ENCODE measurements at regions not wholly inside any gene's neighbourhood (a gene's known extent, or its start where the extent isn't known, plus 50 kb on each side); places are given as distances from the start of the nearest gene placed in this dataset.
"Not testable (repeated sequence)": the region's sequence is repeated elsewhere in the genome, so short reads cannot be mapped to it uniquely, and the experiment has no call there.

DNA sequence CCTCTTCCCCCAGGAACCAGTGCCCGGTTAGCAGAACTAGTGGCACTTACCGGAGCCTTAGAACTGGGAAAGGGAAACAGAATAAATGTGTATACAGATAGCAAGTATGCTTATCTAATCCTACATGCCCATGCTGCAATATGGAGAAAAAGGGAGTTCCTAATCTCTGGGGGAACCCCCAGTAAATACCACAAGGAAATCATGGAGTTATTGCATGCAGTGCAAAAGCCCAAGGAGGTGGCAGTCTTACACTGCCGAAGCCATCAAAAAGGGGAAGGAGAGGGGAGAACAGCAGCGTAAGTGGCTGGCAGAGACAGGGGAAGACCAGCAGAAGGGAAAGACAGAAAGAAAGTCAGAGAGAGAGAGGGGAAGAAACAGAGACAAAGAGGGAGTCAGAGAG lies 556.7 kb upstream of the SPRY2 start:
- DNase-seq = not testable (repeated sequence)

DNA sequence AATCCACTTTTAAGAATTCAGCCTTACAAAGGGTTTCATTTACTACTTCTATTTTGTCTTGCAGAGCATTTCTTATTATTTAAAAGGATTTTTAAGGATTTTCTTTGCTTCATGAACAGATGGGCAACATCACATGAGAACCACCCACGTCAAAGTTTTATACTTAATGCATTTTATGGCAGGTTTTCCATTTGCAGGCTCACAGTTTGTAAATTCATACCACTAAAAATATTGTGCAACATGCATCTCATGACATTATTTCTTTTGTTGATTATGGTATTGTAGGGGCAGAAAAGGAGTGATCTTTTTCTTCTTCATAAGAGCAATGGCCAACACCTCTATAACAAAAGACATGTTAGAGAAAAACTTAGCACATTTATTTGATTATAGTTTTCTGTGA lies 554.0 kb upstream of the SPRY2 start:
- DNase-seq = no peak

DNA sequence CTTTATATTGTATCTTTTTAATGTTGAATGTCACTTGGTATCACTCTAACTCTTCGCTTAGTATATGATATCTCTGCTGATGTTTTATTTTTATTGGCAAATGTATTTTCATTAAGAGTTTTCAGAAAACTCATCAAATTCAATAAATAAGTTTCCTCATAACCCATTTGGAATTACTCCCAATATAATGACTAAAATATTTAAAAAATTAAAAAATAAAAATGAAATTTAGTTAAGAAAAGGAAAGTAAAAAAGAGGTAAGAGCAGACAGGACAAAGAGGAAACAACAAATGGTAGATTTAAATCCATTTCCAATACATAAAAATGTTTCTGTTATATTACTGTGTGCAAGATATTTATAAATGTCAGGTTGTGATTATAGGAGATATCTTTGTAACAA lies 548.9 kb upstream of the SPRY2 start:
- DNase-seq = no peak

DNA sequence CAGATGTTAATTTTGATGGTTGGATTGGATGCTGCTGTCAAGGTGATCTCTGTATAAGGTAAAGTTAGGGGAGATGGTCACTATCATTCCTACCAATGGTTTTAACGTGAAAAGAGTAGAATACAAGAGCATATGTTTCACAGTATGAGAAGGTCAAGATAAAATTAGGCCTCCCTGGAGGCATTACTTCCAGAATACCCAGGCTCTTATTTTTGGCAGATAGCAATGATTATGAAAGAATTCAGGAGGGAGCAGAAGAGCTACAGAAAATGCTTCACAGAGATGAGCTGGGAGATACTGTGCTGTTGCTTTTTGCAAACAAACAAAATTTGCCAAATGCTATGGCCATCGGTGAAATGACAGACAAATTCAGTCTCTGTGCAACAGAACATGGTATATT lies 547.5 kb upstream of the SPRY2 start:
- DNase-seq = no peak

DNA sequence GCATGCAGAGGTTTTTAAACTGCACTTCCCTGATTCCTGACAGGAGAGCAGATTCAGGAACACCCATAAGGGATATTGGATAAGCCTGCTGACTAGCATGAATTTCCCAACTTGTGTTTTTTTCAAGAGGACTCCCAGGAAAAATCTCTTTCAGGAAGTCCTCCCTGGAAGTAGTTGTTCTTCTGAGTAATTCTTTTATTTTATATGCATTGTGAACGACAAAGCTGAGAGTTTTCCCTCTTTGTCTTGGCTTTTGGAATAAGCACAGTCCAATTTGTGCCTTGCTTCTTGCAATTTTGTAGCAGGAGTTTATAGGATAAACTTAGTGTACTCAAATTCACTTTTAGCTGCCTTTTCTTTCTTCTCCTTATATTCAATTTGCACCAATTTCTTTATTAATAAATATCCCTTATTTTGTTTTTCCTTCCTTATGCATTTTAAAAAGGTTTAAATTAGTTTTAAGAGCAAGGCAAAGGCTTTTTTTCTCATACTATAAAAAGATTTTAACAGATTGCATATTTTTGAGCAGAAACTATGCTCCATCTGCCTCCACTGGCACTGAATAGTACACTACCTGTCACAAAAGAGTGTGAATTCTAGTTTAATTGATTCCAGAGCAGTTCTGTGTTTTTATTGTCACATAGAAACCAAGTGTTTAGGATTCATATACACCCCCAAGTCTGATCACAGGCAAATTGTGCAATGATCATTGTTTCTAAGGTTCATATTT lies 543.3 kb upstream of the SPRY2 start:
- peak; percentile 14 for DNase-seq

DNA sequence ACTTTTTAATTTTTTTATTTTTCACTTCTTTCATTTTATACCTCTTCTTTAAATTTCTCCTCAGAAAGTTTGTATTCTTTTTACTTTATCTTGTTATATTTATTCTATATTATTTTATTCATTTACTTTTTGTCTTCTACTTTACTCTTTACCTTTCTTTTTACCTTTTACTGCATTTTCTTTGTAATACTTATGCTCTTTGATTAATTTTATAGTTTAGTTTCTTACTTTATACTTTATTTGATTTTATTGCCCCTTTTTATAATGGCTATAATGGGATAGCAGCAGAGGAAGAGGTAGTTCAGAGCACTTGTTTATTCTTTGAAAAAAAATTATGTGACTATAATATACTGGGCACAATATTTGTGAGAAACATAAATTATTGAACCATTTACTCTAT lies 542.6 kb upstream of the SPRY2 start:
- DNase-seq = no peak

DNA sequence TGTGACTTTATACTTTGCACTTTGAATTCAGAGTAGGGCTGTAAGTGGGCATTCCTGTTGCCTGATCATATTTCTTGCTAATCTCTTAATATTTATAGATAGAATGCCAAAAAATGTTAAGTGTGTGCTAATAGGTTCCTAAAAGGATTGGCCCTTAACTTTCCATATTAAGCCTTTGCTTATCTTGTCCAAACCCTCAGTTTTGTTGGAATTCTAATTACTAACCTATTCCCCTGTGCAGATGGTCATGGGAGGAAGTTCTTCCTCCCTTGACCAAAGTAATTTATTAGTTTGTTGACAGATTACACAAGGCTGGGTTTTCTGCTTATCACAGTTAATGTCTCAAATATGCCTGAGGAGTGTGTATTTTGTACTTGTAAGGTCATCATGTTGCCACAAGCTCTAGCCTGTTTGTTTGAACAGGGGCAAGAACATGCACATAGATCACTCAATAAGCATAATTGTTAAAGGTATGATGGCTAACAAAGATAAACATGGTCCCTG lies 541.1 kb upstream of the SPRY2 start:
- DNase-seq = peak; percentile 86

DNA sequence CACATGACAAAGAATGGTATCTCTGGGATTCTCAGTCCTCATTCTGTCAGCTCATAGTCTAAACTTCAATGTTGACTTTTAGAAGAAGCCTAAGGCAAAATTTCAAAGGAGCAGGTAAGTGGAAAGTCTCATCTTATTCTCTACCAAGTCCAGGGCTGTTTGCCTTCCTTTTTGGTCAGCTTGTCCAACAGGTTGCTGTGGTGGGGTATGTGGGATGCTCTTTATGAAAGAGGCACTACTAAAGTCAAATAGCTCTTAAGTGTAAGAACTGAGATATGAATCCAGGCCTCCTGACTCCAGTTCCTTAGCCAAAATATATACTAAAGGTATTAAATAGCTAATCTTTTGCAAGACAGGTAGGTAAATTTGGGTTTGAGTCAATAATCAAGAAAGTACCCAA lies 540.6 kb upstream of the SPRY2 start:
- peak; percentile 14 for DNase-seq

DNA sequence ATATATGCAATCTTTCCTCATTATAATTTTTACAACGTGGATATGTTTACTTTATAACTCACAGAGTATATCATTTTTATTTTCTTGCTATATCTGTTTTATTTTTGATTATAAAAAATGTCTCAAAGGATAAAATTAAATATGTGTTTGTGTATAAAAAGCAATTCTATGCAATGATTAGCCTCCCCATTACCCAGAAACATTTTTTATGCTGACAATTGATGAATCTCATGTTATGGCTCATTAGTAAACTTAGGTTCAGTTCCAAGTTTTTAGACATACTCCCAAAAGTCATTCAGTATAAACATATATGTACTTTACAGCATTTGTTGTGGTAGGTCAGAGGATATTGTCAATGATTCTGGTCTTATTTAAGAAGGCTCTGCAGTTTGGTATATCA lies 540.1 kb upstream of the SPRY2 start:
- DNase-seq = no peak

DNA sequence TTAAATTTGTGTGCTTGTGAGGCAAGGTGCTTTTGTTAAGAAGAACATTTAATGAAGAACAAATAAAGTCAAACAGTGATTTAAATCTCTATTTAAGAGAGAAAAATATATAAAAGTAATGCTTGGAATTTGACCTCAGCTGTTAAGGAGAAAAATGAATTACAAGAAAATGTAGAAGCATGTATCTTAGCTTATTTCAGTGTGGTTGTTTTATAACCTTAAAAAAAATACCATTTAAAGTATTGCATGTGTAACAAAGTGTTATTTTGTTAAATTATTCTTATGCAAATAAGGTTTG lies 537.0 kb upstream of the SPRY2 start:
- no peak for DNase-seq

DNA sequence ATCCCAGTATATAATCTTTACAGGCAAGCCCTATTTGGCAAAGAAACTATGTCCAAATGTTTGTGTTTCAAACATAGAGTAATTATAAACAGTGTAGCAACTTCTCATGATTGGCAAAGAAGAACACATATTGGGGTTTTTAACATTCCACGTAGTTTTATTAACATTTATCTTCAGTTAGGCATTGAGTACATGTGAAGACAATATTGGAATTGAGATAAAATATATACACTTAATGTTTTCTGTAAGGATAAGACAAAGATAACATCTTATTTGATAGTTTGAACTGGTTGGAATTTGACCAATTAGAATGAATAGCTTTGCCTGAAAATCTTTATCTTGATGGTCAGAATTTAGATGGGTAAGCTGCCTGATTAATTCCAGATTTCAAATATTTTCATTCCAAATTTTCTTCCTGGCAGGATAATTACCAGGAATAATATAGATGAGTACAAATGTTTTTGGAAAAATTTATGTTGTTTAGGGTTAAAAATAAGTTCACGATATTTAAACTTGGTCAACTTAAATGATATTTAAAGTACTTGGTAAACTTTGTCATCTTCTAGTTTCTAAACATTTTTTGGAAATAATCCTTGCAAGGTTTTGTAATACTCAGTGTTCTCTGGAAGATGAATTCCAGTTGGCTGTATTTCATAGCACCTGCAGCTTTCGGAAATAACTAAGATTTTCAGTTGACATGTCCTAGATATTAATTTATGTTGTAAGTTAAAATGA lies 536.5 kb upstream of the SPRY2 start:
- DNase-seq = no peak

DNA sequence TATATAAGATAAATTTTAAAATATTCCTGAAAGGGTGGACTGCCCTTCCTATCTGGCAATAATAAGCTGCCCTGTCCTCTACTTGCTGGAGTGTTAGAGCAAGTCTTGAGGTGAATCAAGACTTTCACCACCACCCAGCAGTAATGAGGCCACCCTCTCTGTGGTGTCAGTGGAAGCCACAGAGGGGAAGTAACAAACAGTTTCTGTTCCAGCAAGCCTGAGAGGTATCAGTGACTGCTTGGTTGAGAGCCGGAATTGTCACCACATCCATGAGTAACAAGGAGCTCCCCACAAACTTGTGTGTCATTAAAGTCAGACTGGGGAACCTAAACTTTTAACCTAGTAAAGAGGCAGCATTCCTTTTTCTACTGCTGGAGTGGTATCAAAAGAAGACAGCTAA lies 532.7 kb upstream of the SPRY2 start:
- DNase-seq = no peak

DNA sequence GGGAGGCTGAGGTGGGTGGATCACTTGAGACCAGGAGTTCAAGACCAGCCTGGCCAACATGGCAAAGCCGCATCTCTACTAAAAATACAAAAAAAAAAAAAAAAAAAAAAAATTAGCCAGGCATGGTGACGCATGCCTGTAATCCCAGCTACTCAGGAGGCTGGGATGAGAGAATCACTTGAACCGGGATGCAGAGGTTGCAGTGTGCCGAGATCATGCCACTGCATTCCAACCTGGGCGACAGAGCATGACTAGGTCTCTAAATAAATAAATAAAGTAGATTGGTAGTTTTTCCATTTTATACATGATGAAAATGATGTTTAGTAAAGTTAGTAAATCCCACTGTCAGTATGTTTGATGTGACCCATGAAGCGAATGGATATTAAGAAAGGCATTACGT lies 531.0 kb upstream of the SPRY2 start:
- not testable (repeated sequence) for DNase-seq

DNA sequence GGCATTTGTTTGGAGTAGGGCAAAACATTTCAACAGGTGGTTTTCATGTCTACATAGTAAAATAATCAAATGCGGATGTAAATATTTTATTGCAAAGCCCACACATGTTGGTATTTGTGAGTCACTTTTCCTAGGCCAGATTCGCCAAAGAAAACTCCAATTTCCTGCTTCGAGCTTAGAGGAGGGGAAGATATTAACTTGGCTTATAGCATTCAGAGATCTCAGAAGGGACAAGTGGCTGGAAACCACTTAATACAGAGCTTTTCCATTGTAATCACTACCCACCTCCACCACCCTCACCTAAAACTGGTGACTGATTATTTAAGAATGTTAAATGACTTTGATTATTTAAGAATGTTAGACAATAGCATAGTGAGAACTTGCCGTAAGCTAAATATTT lies 530.6 kb upstream of the SPRY2 start:
- no peak for DNase-seq

DNA sequence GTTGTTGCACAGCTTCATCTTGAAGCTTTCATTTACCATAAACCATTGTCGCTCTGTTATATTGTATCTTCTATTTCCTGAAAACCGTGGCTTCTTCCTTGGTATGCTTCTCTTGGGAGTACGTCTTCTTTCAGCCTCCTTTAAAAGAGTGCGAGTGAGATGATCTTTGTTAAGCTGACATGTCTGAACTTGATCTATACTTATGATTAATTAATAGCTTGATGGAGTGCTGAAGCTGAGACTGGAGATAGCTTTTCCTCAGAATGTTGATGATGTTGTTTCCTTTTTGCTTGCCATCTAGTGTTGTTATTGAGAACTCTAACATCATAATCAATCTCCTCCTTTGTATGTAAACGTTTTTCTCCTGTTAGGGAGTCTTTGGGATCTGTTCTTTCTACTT lies 529.3 kb upstream of the SPRY2 start:
- DNase-seq = no peak

DNA sequence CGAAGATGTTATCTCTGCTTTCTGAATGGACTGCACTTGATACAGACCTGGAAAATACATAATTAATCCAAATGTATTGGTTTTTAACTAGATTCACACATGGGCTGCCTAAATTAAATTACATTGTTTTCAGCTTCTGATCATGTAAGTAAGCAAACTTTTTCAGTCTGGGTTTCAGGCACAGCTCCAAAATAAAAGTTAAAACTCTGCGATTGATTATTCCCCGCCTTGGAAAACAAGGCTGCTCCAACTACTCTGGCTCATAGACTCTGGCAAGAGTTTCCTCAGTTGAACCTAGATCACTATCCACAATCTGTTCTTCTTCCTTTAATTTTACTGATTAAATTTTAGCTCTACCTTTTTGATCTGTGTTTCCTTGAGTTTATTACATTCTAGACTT lies 526.0 kb upstream of the SPRY2 start:
- DNase-seq = no peak

DNA sequence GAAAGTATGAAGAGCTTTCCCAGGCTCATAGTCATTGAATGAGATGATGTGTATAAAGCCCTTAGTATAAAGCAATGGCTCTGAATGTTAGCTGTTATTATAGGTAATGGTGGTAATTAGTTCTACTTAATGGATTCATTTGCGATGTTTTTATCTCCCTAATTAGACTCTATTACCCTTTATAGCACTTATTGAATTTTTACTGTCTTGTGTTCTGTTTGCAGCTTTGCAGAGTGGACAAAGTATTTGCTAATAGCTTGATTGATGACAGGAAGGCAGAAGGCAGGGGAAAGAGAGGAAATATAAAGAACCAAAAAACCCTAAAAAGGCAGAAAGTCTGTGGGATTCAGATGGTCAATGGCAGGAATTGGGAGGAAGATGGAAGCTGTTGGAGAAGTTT lies 524.4 kb upstream of the SPRY2 start:
- peak; percentile 78 for DNase-seq

DNA sequence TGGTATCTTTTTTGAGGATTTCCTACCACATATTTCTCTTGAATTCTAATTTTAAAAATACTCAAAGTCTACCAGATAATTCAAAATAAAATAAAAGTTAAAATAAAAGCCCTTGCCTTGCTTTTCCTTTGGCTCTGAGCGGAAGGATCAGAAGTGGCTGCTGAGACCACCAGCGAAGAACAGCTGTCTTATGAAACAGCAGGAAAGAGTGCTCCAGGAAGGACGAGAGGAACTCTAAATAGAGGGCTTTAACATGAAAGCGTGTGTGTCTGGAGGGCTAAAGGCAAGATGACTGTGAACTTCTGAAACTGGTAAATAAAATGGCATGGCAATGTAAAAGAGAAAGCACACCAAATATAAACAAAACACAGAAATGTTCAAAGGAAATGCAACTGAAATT lies 521.5 kb upstream of the SPRY2 start:
- no peak for DNase-seq

DNA sequence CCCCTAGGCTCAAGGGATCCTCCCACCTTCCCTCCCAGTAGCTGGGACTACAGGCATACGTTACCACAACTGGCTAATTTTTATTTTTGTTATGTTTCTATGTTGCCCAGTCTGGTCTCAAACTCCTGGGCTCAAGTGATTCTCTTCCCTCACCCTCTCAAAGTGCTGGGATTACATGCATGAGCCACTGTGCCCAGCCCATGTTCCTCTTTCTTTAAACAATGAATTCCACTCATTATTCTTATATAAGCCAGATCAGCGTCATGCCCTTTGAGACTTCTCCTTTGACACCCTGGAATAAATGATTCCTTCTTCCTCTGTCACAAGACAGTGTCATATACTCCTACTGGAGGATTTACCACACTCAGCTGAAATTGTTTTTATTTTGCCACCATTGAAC lies 519.9 kb upstream of the SPRY2 start:
- DNase-seq = no peak

DNA sequence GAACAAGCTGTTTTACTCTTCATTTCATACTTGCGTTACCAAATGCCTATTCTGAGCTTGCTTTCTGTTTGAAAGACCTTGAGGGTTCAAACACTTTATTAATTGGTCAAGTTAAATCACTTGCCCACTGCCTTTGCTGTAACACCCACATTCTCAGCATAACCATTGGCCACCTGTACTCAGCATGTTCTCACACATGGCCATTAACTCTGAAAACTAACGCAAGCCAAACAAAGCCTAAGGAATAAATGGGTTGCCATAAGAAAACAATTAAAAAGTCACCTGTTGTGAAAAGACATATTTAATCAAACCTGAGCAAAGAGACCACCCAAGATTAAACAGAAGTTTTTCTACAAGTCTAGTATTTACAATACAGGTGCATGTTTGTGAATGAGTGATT lies 517.2 kb upstream of the SPRY2 start:
- DNase-seq = peak; percentile 60

DNA sequence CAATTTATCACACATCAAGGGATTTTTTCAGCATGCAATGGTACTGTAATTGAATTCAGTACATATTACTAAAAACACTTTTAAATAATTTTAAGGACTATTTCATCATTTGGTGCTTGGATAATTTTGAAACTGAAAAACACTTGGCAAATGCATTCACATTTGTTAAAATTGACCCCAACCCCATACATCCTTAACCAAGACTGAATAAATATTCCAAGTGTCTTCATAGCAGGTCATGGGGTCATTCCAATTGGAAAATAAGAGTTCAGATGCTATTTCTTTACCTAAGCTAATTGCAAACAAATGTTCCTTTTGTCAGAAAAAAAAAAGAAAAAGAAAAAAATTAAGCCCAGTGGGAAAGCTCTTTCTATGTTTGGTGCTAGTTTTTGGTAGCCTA lies 516.4 kb upstream of the SPRY2 start:
- DNase-seq = no peak

DNA sequence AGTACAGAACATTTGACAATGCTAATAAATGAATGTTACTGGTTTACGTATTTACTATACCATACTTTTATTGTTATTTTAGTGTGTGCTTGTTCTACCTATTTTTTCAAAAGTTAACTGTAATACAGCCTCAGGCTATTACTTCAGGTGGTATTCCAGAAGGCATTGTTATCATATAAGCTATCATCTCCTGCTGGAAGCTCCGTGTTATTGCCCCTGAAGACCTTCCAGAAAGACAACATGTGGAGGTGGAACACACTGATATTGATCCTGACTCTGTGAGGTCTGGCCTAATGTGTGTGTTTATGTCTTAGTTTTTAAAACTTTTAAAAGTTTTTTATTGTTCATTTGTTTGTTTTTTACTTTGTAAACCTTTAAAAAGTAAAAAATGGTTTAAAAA lies 509.8 kb upstream of the SPRY2 start:
- peak; percentile 2 for DNase-seq

DNA sequence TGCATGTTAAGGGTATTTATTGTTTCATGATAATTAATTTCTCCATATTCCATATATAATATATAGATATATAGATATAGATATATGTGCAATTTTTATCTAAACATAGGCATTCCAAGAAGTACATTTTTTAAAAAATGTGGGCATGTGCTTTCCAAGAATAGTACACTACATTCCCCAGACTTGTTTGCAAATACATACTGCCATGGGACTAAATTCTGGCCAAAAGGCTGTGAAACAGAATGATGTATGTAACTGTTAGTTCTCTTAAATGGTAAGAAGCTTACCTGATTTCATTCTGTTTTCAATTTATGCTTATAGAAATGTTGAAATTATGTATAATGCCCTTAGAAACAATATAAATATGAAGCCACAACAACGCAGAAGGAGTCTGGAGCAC lies 503.2 kb upstream of the SPRY2 start:
- DNase-seq = no peak

DNA sequence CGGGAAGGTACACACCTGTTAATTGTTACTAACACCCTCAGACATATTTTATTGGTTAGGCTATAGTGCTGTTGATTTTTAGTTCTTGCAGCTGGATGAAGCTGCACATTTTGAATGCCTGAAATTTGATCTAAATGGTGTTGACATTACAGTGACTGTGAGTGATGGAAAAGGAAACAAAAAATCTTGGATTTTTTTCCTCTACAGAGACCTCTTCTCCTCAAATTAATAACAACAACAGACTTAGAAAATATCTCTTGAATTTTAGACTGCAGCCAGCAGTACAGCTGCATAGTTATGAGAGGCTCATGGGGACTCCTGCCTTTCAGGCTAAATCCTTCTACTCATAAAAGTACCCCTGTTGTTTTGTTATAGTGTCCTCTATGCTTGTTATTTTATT lies 500.5 kb upstream of the SPRY2 start:
- DNase-seq = peak; percentile 45
